Activated gamma-delta T cell treated with Interleukin-2 at 50 U/mL for 16 hours (primary cell): ENCODE measurements at regions not wholly inside any gene's neighbourhood (a gene's known extent, or its start where the extent isn't known, plus 50 kb on each side); places are given as distances from the start of the nearest gene placed in this dataset.

Experiments
- DNase-seq: peaks from one replicate; pipeline ENCODE4 v3.0.0-alpha.2; 2020

- DNase-seq, result no peak
Observed at GRCh38 chr11:109109150-109109549, 312.8 kb upstream of the C11orf87 start.

- DNase-seq, result no peak
Observed at GRCh38 chr11:109109571-109110315, 312.2 kb upstream of the C11orf87 start.

- DNase-seq, result no peak
Observed at GRCh38 chr11:109112261-109112660, 309.7 kb upstream of the C11orf87 start.

- no peak for DNase-seq
Observed at GRCh38 chr11:109112821-109113280, 309.1 kb upstream of the C11orf87 start.

- DNase-seq, result no peak
Observed at GRCh38 chr11:109120341-109120740, 301.6 kb upstream of the C11orf87 start.

GRCh38 chr11:109121173-109121932 lies 300.6 kb upstream of the C11orf87 start:
- no peak for DNase-seq

GRCh38 chr11:109123816-109124787 lies 297.9 kb upstream of the C11orf87 start:
- DNase-seq, result no peak

GRCh38 chr11:109130910-109131309 lies 291.1 kb upstream of the C11orf87 start:
- DNase-seq, result no peak

GRCh38 chr11:109132539-109132938 lies 289.5 kb upstream of the C11orf87 start:
- DNase-seq, result no peak

GRCh38 chr11:109133159-109133558 lies 288.8 kb upstream of the C11orf87 start:
- DNase-seq, result no peak

GRCh38 chr11:109135627-109136026 lies 286.4 kb upstream of the C11orf87 start:
- no peak for DNase-seq

- DNase-seq, result no peak
Observed at GRCh38 chr11:109138196-109138595, 283.8 kb upstream of the C11orf87 start.

GRCh38 chr11:109140426-109140825 lies 281.6 kb upstream of the C11orf87 start:
- no peak for DNase-seq

GRCh38 chr11:109140857-109141515 lies 281.0 kb upstream of the C11orf87 start:
- no peak for DNase-seq

GRCh38 chr11:109145287-109145686 lies 276.7 kb upstream of the C11orf87 start:
- DNase-seq, result no peak

GRCh38 chr11:109147726-109148125 lies 274.3 kb upstream of the C11orf87 start:
- DNase-seq, result no peak

- no peak for DNase-seq
Observed at GRCh38 chr11:109148669-109149068, 273.3 kb upstream of the C11orf87 start.

GRCh38 chr11:109150581-109150980 lies 271.4 kb upstream of the C11orf87 start:
- no peak for DNase-seq

- DNase-seq, result no peak
Observed at GRCh38 chr11:109153836-109154235, 268.2 kb upstream of the C11orf87 start.

GRCh38 chr11:109155291-109155690 lies 266.7 kb upstream of the C11orf87 start:
- no peak for DNase-seq

GRCh38 chr11:109165035-109165434 lies 257.0 kb upstream of the C11orf87 start:
- no peak for DNase-seq

- no peak for DNase-seq
Observed at GRCh38 chr11:109166441-109166840, 255.5 kb upstream of the C11orf87 start.
